ENCODE measurements at regions not wholly inside any gene's neighbourhood (a gene's known extent, or its start where the extent isn't known, plus 50 kb on each side); places are given as distances from the start of the nearest gene placed in this dataset.

DNA sequence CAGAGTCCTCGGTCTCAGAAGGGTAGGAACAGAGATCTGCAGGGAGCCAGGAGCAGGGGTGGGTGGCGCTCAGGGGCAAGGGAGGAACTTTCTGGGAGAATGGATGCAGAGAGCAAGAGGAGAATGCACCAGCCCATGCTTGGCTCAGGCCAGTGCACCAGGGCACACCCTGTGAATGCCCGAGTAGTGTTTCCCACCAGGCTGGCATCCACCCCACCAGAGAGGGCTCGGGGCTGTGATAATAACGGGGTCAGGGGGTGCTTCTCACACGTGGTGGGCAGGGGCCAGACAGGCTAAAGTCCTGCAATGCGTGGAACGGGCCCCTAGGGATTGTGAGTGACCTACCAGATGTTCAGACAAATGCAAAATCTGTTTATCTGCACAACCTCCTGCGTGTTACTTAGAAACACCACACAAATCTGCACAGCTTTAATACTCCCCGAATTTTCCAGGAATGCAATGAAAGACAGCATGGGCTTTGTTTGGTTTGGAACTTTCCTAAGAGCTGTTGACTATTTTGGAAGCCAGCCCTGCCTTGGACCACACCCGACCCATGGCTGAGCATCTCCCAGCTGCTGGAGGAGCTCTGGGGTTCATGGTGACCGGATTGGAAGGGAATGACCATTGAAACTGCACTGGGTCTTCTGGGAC is 368.3 kb downstream of the SHANK2 start:
- no peak overlapping the region for H3K4me2 ChIP-seq
- no peak overlapping the region for H3K27ac ChIP-seq (ENCODE audit: low read depth in 2 of 2, low read length in 1 of 2)
- H3K27me3 ChIP-seq (ENCODE audit: insufficient read depth) = no peaks in the 10 kb centered on the region
- TF ChIP-seq, protein P1, sequence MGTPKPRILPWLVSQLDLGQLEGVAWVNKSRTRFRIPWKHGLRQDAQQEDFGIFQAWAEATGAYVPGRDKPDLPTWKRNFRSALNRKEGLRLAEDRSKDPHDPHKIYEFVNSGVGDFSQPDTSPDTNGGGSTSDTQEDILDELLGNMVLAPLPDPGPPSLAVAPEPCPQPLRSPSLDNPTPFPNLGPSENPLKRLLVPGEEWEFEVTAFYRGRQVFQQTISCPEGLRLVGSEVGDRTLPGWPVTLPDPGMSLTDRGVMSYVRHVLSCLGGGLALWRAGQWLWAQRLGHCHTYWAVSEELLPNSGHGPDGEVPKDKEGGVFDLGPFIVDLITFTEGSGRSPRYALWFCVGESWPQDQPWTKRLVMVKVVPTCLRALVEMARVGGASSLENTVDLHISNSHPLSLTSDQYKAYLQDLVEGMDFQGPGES (IDR thresholded peaks at IDR 0.05; ENCODE audit: low read depth, low read length) = no peak
- TF ChIP-seq SIN3A (IDR thresholded peaks at IDR 0.05; ENCODE audit: borderline replicate concordance, low read depth, low read length) (no peak), POLR2AphosphoS5 (IDR thresholded peaks at IDR 0.05; ENCODE audit: low read depth, low read length) (no peak)
- no peaks in the 10 kb centered on the region; a peak in 1 of 4 replicates for H3K4me1 ChIP-seq (ENCODE audit: control insufficient read depth in 1 of 2, insufficient read depth in 2 of 2, low read depth in 1 of 2, low read length in 1 of 2)
- H3K9me3 ChIP-seq = no peaks in the 10 kb centered on the region
- H3K36me3 ChIP-seq (replicated peaks in 1 of 2; ENCODE audit: control insufficient read depth in 1 of 2, insufficient read depth in 2 of 2, low read length in 1 of 2) = no peaks in the 10 kb centered on the region
- no peaks in the 10 kb centered on the region for H3K79me2 ChIP-seq (ENCODE audit: insufficient read depth)
- no peaks in the 10 kb centered on the region for H3F3A ChIP-seq (replicated peaks; ENCODE audit: insufficient read depth)
- WGBS (ENCODE audit: low lambda C conversion rate) = 41% methylated on average over 9 of the region's 12 CpGs
- no peaks in the 10 kb centered on the region for H3K9me2 ChIP-seq
- H3K9ac ChIP-seq = no peak overlapping the region
- no peaks in the 10 kb centered on the region for H4K20me1 ChIP-seq (ENCODE audit: insufficient read depth)
- no peak overlapping the region for H2AFZ ChIP-seq (ENCODE audit: low read depth)
- DNase-seq = no peak
- POLR2A ChIA-PET = no interaction called here
- CTCF ChIA-PET = no interaction called here
- H3K4me3 ChIP-seq (ENCODE audit: low read depth in 2 of 2, low read length in 1 of 2) = no peak overlapping the region

DNA sequence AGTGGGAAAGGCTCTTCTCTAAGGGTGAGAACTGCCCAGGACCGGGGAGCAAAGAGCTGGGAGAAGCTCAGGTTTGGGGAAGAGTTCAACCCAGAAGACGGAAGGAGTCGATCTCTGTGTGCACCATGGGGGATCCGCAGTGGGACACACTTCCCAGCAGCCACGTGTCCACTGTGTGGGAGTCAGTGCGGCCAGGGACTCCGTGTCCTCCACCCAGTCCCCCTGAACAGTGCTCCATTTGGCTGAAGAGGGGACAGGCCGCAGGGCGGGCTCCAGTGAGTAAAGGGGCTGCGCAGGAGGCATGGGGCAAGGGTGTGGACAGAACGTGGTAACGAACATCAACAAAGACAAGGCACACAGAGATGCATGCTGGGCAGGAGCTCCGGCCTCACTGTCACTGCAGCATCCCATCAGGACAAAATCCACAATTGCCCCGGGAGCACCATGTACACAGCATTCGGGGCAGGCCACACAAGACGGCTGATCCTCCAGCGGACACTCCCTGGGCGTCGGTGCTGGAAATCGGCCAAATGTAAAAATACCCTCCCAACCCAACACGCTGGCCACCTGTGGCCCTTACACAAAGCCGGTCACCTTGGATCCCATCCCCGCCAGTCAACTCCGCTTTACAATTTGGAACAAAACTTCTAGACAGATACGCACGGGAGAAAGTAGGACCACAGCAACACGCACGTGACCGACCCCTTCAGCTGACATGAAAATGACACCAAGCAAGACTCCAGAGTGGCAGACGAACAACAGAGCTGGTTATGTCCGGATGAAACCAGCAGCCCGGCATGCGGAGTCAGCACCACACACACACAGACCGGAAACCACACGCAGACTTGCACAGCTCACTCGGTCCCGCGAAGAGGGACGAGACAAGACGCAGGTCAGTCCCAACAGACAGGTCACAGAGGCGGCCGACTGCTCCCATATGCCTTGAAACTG is 366.8 kb downstream of the SHANK2 start:
- Histone ChIP-seq H3K9me2 (no peaks in the 10 kb centered on the region), H3K4me1 (ENCODE audit: control insufficient read depth in 1 of 2, insufficient read depth in 2 of 2, low read depth in 1 of 2, low read length in 1 of 2) (no peaks in the 10 kb centered on the region; a peak in 1 of 4 replicates), H3K79me2 (ENCODE audit: insufficient read depth) (no peaks in the 10 kb centered on the region), H3K36me3 (replicated peaks in 1 of 2; ENCODE audit: control insufficient read depth in 1 of 2, insufficient read depth in 2 of 2, low read length in 1 of 2) (no peaks in the 10 kb centered on the region), H3K27ac (ENCODE audit: low read depth in 2 of 2, low read length in 1 of 2) (no peak overlapping the region), H3K9me3 (no peaks in the 10 kb centered on the region), H3K9ac (no peak overlapping the region), H2AFZ (ENCODE audit: low read depth) (no peak overlapping the region), H3K27me3 (ENCODE audit: insufficient read depth) (no peaks in the 10 kb centered on the region), H3K4me3 (ENCODE audit: low read depth in 2 of 2, low read length in 1 of 2) (no peak overlapping the region), H3F3A (replicated peaks; ENCODE audit: insufficient read depth) (no peaks in the 10 kb centered on the region), H3K4me2 (no peak overlapping the region), H4K20me1 (ENCODE audit: insufficient read depth) (no peaks in the 10 kb centered on the region)
- DNase-seq = no peak
- POLR2A ChIA-PET = no interaction called here
- TF ChIP-seq EZH2phosphoT487 (IDR thresholded peaks at IDR 0.05; ENCODE audit: borderline replicate concordance, low read depth) (no peak), YY1 (IDR thresholded peaks at IDR 0.05; ENCODE audit: low read depth) (no peak), TEAD4 (IDR thresholded peaks at IDR 0.05; ENCODE audit: borderline replicate concordance, insufficient read depth) (no peak), MXI1 (IDR thresholded peaks at IDR 0.05; ENCODE audit: low read depth, low read length) (no peak), GATA2 (CRISPR knock-in tag; IDR thresholded peaks at IDR 0.05) (no peak), RFX5 (IDR thresholded peaks at IDR 0.05; ENCODE audit: low read length) (no peak), EP300 (IDR thresholded peaks at IDR 0.05; ENCODE audit: borderline replicate concordance in 1 of 2, low read depth in 1 of 2, low read length in 1 of 2) (no peak), POLR2AphosphoS5 (IDR thresholded peaks at IDR 0.05; ENCODE audit: low read depth, low read length) (no peak)
- TF ChIP-seq, protein P2, sequence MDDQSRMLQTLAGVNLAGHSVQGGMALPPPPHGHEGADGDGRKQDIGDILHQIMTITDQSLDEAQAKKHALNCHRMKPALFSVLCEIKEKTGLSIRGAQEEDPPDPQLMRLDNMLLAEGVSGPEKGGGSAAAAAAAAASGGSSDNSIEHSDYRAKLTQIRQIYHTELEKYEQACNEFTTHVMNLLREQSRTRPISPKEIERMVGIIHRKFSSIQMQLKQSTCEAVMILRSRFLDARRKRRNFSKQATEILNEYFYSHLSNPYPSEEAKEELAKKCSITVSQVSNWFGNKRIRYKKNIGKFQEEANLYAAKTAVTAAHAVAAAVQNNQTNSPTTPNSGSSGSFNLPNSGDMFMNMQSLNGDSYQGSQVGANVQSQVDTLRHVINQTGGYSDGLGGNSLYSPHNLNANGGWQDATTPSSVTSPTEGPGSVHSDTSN (IDR thresholded peaks at IDR 0.05) = no peak
- CTCF ChIA-PET = interaction anchor here (1.0 kb wide), 1 partner anchor 11 kb away, joined by 3 read pairs; no protein-coding TSS in a partner anchor
- WGBS (ENCODE audit: low lambda C conversion rate) = 69% methylated on average over 27 of the region's 42 CpGs

All from SK-N-SH (cell line).